Adrenal gland (tissue), 5 donors: ENCODE measurements at regions not wholly inside any gene's neighbourhood (a gene's known extent, or its start where the extent isn't known, plus 50 kb on each side); places are given as distances from the start of the nearest gene placed in this dataset.

ENCODE experiments used
- CTCF ChIP-seq, 6 experiments: fragments of 450-650 bp in 4 of 6; fragments of 200-600 bp in 2 of 6; sonication (generic) in 1 of 6; IDR thresholded peaks; 1 replicate in 5 of 6; 2 replicates in 1 of 6; pipeline versions ENCODE4 v1.5.1 to v1.8.0; 2016 to 2021; ENCODE audit warnings: antibody characterized with exemption in 6 of 6, mild to moderate bottlenecking in 2 of 6, moderate library complexity in 1 of 6
- POLR2A ChIP-seq, 2 donors: fragments of 450-650 bp; IDR thresholded peaks; one replicate each; pipeline ENCODE4 v1.6.1; 2017; ENCODE audit warnings: antibody characterized with exemption in 2 of 2, mild to moderate bottlenecking in 2 of 2, moderate library complexity in 1 of 2
- donor health status: DM: no; HTN: no; CAD: no.

- TF ChIP-seq CTCF (IDR thresholded peaks at IDR 0.05) (no peak), POLR2A (IDR thresholded peaks at IDR 0.05) (no peak)
Observed at GRCh38 chr12:28885928-28886327, 263.1 kb upstream of the FAR2 start.
